ENCODE measurements at regions not wholly inside any gene's neighbourhood (a gene's known extent, or its start where the extent isn't known, plus 50 kb on each side); places are given as distances from the start of the nearest gene placed in this dataset.

GRCh38 chr6:27026361-27026760 is 221.1 kb upstream of the PRSS16 start:
- H2AK9ac ChIP-seq (replicated peaks; ENCODE audit: low read depth, low read length, poor library complexity): no peak overlapping the region

More at GRCh38 chr6:27026361-27026760, 221.1 kb upstream of the PRSS16 start:
- ChIA-PET POLR2A (ENCODE audit: unreplicated experiment) (no interaction called here), CTCF (no interaction called here)
- Histone ChIP-seq H4K20me1 (ENCODE audit: insufficient read depth, low read length) (no peaks in the 10 kb centered on the region), H3K14ac (replicated peaks; ENCODE audit: low read depth, low read length) (no peak overlapping the region), H3K27me3 (ENCODE audit: control insufficient read depth, insufficient read depth, low read length) (no peaks in the 10 kb centered on the region), H3K4me3 (ENCODE audit: insufficient read depth, low read depth, low read length) (no peak overlapping the region), H3K56ac (ENCODE audit: extremely low read depth, insufficient read depth, low read length) (no peak overlapping the region), H3K9me3 (ENCODE audit: control insufficient read depth, insufficient read depth, low read length) (no peaks in the 10 kb centered on the region), H4K91ac (ENCODE audit: insufficient read depth, low read depth, low read length) (no peak overlapping the region), H3K9me1 (ENCODE audit: insufficient read depth, low read length) (no peaks in the 10 kb centered on the region), H4K8ac (ENCODE audit: low read depth in 2 of 2, low read length in 2 of 2) (no peak overlapping the region), H3K79me1 (ENCODE audit: low read depth in 1 of 2, low read length in 2 of 2) (no peaks in the 10 kb centered on the region), H2BK15ac (ENCODE audit: low read depth, low read length) (no peak overlapping the region), H2AFZ (replicated peaks; ENCODE audit: low read length, poor library complexity) (no peak overlapping the region), H3K18ac (ENCODE audit: low read depth, low read length) (no peak overlapping the region), H3K23ac (ENCODE audit: low read depth, low read length) (no peak overlapping the region), H4K5ac (ENCODE audit: low read depth, low read length) (no peak overlapping the region), H3K4me1 (ENCODE audit: control insufficient read depth, insufficient read depth, low read length) (no peaks in the 10 kb centered on the region), H2AK5ac (ENCODE audit: low read depth, low read length) (no peak overlapping the region), H3K27ac (ENCODE audit: insufficient read depth, low read length) (no peak overlapping the region), H3K36me3 (ENCODE audit: control insufficient read depth, insufficient read depth, low read length) (no peaks in the 10 kb centered on the region), H2BK120ac (ENCODE audit: low read depth, low read length) (no peak overlapping the region), H3K4ac (ENCODE audit: low read depth, low read length) (no peak overlapping the region), H3K9ac (ENCODE audit: low read depth, low read length) (no peak overlapping the region), H2BK20ac (ENCODE audit: low read depth, low read length) (no peak overlapping the region), H3K4me2 (ENCODE audit: low read depth, low read length) (no peak overlapping the region), H2BK5ac (ENCODE audit: low read depth, low read length, poor library complexity, severe bottlenecking) (no peak overlapping the region)
- BruUV-seq (replicated peaks): no TSS peak
- TF ChIP-seq, protein P1, sequence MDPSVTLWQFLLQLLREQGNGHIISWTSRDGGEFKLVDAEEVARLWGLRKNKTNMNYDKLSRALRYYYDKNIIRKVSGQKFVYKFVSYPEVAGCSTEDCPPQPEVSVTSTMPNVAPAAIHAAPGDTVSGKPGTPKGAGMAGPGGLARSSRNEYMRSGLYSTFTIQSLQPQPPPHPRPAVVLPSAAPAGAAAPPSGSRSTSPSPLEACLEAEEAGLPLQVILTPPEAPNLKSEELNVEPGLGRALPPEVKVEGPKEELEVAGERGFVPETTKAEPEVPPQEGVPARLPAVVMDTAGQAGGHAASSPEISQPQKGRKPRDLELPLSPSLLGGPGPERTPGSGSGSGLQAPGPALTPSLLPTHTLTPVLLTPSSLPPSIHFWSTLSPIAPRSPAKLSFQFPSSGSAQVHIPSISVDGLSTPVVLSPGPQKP (IDR thresholded peaks at IDR 0.05; ENCODE audit: borderline replicate concordance, low read depth, low read length): no peak
- TF ChIP-seq FOS (IDR thresholded peaks at IDR 0.05; ENCODE audit: low read depth, low read length) (no peak), RCOR1 (IDR thresholded peaks at IDR 0.05; ENCODE audit: insufficient replicate concordance, low read length) (no peak)
- no peak for ATAC-seq (ENCODE audit: low read depth)
- intact Hi-C loops (cut with micrococcal nuclease): no loop called here
- in situ Hi-C loops (cut with MboI; ENCODE audit: low sequenced_read_pairs): no loop called here
- WGBS, 2 experiments (ENCODE audit: extremely low coverage in 2 of 2, insufficient read length in 1 of 2): no CpG with 5 or more reads among the region's 1 CpG
- dilution Hi-C loops (cut with HindIII; ENCODE audit: low sequenced_read_pairs, unreplicated experiment): no loop called here
- DNase-seq: no peak

Measured in IMR-90 (cell line).